HepG2 (cell line): ENCODE measurements at regions not wholly inside any gene's neighbourhood (a gene's known extent, or its start where the extent isn't known, plus 50 kb on each side); places are given as distances from the start of the nearest gene placed in this dataset.
A peak's percentile ranks its signal among the peaks of the same experiment; 100 is the strongest.

Source experiments
- KDM2A ChIP-seq: sonication (generic); formaldehyde crosslinking; IDR thresholded peaks from 2 replicates; pipeline ENCODE4 v1.4.0; 2020; ENCODE audit warnings: low read depth, missing genetic modification reagents, borderline replicate concordance
- MTF1 ChIP-seq: sonication (generic); formaldehyde crosslinking; IDR thresholded peaks from 2 replicates; pipeline ENCODE4 v1.5.0; 2020; ENCODE audit warnings: missing genetic modification reagents
- NR2F6 ChIP-seq, 2 experiments: IDR thresholded peaks; 2 replicates each; pipeline ENCODE4 v1.6.1; 2016; ENCODE audit warnings: antibody characterized with exemption in 1 of 2, mild to moderate bottlenecking in 1 of 2
- PAF1 ChIP-seq: IDR thresholded peaks from 2 replicates; pipeline ENCODE4 v1.6.1; 2016; ENCODE audit warnings: missing genetic modification reagents, missing compliant biosample characterization
- SALL1 ChIP-seq: sonication (generic); formaldehyde crosslinking; IDR thresholded peaks from 2 replicates; pipeline ENCODE4 v1.8.0; 2022; ENCODE audit warnings: mild to moderate bottlenecking, missing genetic modification reagents
- STAG1 ChIP-seq: sonication (generic); formaldehyde crosslinking; IDR thresholded peaks from 2 replicates; pipeline ENCODE4 v1.4.0; 2020; ENCODE audit warnings: missing genetic modification reagents
- TEAD3 ChIP-seq: optimal IDR thresholded peaks from 2 replicates; pipeline ENCODE3; 2016; ENCODE audit warnings: borderline replicate concordance
- TOPORS ChIP-seq: sonication (generic); formaldehyde crosslinking; IDR thresholded peaks from 2 replicates; pipeline ENCODE4 v1.8.0; 2023; ENCODE audit warnings: mild to moderate bottlenecking, missing genetic modification reagents
- ZNF274 ChIP-seq: sonication (generic); formaldehyde crosslinking; IDR thresholded peaks from 2 replicates; pipeline ENCODE4 v1.5.1; 2020; ENCODE audit warnings: mild to moderate bottlenecking, missing genetic modification reagents
- ZNF891 ChIP-seq: sonication (generic); formaldehyde crosslinking; IDR thresholded peaks from 2 replicates; pipeline ENCODE4 v1.5.0; 2020; ENCODE audit warnings: mild to moderate bottlenecking, missing genetic modification reagents
- ZSCAN29 ChIP-seq: sonication (generic); formaldehyde crosslinking; conservative IDR thresholded peaks from 2 replicates; pipeline ENCODE4 v1.4.0; 2020; ENCODE audit warnings: mild to moderate bottlenecking, missing genetic modification reagents
- TF ChIP-seq, protein P1 (sequence below): sonication (generic); formaldehyde crosslinking; IDR thresholded peaks from 2 replicates; pipeline ENCODE4 v1.4.0; 2020; ENCODE audit warnings: missing genetic modification reagents
- TF ChIP-seq, protein P2 (sequence below): sonication (generic); formaldehyde crosslinking; IDR thresholded peaks from 2 replicates; pipeline ENCODE4 v1.4.0; 2020; ENCODE audit warnings: low read depth, missing genetic modification reagents
- TF ChIP-seq, protein P3 (sequence below): sonication (generic); formaldehyde crosslinking; IDR thresholded peaks from 2 replicates; pipeline ENCODE4 v1.9.0; 2022; ENCODE audit warnings: missing genetic modification reagents, mild to moderate bottlenecking, borderline replicate concordance
- TF ChIP-seq, protein P4 (sequence below): IDR thresholded peaks from 2 replicates; pipeline ENCODE4 v1.6.1; 2018; ENCODE audit warnings: missing genetic modification reagents, mild to moderate bottlenecking, missing compliant biosample characterization

DNA sequence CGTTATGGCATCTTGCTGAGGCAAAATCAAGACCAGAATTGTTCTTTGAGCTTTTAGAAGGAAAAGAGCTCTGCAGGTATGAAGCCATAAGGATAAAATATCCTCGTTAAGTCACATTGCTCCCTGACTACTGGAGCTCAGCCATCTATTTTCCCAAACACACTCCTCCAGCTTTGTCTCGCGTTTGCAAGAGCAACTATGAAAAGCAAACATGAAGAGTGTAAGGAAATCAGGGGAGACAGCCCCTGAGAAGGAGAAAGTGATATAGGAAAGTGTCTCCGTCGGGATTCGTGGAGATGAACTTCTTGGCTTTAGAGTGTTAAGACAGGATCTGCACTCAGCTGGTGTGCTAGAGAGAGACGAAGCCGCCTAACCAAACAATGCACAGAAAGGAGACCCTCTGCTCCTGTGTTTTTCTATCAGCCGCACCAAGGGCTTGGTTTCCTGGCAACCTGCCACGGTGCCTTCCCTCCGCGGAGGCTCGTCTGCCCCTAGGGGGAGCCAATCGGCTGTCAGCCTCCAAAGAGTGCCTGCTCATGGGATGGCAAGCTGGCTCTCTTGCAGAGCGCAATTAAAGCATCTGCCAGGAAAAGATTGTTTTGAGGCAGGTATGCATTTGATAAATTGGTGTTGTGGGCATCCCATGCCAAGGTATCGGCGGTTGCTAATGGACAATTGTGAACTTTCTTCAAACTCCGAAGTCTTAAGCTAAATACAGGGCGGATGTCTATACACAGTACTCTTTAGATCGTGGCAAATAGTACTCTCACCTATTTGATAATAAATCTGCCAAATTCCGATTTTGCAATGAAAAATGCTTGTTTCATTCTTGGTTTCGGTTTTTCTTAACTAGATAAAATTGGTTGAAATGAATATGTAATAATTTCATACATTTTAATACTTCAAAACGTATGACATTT lies 603.2 kb downstream of the RNF144B start (continued):
- TF ChIP-seq TOPORS (CRISPR knock-in tag) = no peak
- peak; percentile 82; the same call in 1 of the 2 replicates for TF ChIP-seq KDM2A (CRISPR knock-in tag)
- TF ChIP-seq ZNF274 (CRISPR knock-in tag) = no peak
- peak; percentile 40; the same call in 1 of the 2 replicates for TF ChIP-seq SALL1
- TF ChIP-seq ZNF891 (CRISPR knock-in tag) = 0 out of 2 replicates have a peak, but pooled peaks have one; percentile 36
- TF ChIP-seq, protein P1, sequence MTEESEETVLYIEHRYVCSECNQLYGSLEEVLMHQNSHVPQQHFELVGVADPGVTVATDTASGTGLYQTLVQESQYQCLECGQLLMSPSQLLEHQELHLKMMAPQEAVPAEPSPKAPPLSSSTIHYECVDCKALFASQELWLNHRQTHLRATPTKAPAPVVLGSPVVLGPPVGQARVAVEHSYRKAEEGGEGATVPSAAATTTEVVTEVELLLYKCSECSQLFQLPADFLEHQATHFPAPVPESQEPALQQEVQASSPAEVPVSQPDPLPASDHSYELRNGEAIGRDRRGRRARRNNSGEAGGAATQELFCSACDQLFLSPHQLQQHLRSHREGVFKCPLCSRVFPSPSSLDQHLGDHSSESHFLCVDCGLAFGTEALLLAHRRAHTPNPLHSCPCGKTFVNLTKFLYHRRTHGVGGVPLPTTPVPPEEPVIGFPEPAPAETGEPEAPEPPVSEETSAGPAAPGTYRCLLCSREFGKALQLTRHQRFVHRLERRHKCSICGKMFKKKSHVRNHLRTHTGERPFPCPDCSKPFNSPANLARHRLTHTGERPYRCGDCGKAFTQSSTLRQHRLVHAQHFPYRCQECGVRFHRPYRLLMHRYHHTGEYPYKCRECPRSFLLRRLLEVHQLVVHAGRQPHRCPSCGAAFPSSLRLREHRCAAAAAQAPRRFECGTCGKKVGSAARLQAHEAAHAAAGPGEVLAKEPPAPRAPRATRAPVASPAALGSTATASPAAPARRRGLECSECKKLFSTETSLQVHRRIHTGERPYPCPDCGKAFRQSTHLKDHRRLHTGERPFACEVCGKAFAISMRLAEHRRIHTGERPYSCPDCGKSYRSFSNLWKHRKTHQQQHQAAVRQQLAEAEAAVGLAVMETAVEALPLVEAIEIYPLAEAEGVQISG (CRISPR knock-in tag) = peak; percentile 56
- TF ChIP-seq, protein P2, sequence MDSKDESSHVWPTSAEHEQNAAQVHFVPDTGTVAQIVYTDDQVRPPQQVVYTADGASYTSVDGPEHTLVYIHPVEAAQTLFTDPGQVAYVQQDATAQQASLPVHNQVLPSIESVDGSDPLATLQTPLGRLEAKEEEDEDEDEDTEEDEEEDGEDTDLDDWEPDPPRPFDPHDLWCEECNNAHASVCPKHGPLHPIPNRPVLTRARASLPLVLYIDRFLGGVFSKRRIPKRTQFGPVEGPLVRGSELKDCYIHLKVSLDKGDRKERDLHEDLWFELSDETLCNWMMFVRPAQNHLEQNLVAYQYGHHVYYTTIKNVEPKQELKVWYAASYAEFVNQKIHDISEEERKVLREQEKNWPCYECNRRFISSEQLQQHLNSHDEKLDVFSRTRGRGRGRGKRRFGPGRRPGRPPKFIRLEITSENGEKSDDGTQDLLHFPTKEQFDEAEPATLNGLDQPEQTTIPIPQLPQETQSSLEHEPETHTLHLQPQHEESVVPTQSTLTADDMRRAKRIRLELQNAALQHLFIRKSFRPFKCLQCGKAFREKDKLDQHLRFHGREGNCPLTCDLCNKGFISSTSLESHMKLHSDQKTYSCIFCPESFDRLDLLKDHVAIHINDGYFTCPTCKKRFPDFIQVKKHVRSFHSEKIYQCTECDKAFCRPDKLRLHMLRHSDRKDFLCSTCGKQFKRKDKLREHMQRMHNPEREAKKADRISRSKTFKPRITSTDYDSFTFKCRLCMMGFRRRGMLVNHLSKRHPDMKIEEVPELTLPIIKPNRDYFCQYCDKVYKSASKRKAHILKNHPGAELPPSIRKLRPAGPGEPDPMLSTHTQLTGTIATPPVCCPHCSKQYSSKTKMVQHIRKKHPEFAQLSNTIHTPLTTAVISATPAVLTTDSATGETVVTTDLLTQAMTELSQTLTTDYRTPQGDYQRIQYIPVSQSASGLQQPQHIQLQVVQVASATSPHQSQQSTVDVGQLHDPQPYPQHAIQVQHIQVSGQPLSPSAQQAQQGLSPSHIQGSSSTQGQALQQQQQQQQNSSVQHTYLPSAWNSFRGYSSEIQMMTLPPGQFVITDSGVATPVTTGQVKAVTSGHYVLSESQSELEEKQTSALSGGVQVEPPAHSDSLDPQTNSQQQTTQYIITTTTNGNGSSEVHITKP (CRISPR knock-in tag) = no peak
- TF ChIP-seq NR2F6 (IDR thresholded peaks at IDR 0.05) = no peak
- 0 out of 2 replicates have a peak, but pooled peaks have one; percentile 19 for TF ChIP-seq NR2F6 (CRISPR knock-in tag; IDR thresholded peaks at IDR 0.05)
- TF ChIP-seq STAG1 (CRISPR knock-in tag) = peak; percentile 66
- no peak for TF ChIP-seq ZSCAN29 (CRISPR knock-in tag)
- TF ChIP-seq TEAD3 = peak; percentile 46
- TF ChIP-seq PAF1 = no peak
- TF ChIP-seq, protein P3, sequence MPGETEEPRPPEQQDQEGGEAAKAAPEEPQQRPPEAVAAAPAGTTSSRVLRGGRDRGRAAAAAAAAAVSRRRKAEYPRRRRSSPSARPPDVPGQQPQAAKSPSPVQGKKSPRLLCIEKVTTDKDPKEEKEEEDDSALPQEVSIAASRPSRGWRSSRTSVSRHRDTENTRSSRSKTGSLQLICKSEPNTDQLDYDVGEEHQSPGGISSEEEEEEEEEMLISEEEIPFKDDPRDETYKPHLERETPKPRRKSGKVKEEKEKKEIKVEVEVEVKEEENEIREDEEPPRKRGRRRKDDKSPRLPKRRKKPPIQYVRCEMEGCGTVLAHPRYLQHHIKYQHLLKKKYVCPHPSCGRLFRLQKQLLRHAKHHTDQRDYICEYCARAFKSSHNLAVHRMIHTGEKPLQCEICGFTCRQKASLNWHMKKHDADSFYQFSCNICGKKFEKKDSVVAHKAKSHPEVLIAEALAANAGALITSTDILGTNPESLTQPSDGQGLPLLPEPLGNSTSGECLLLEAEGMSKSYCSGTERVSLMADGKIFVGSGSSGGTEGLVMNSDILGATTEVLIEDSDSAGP (CRISPR knock-in tag) = peak; percentile 27; the same call in 1 of the 2 replicates
- TF ChIP-seq, protein P4, sequence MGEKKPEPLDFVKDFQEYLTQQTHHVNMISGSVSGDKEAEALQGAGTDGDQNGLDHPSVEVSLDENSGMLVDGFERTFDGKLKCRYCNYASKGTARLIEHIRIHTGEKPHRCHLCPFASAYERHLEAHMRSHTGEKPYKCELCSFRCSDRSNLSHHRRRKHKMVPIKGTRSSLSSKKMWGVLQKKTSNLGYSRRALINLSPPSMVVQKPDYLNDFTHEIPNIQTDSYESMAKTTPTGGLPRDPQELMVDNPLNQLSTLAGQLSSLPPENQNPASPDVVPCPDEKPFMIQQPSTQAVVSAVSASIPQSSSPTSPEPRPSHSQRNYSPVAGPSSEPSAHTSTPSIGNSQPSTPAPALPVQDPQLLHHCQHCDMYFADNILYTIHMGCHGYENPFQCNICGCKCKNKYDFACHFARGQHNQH = peak; percentile 56; the same call in 1 of the 2 replicates
- TF ChIP-seq MTF1 (CRISPR knock-in tag) = no peak
